GM23248 (cell line): ENCODE measurements at regions not wholly inside any gene's neighbourhood (a gene's known extent, or its start where the extent isn't known, plus 50 kb on each side); places are given as distances from the start of the nearest gene placed in this dataset.

ENCODE experiments used
- EZH2 ChIP-seq: fragments of 200-600 bp; sonication (generic); IDR thresholded peaks from 2 replicates; pipeline ENCODE4 v1.6.1; 2018; ENCODE audit warnings: antibody characterized with exemption, mild to moderate bottlenecking; ENCODE audit not compliant: insufficient read depth, poor library complexity, severe bottlenecking
- EZH2phosphoT487 ChIP-seq: fragments of 200-600 bp; sonication (generic); IDR thresholded peaks from 2 replicates; pipeline ENCODE4 v1.6.1; 2018; ENCODE audit warnings: antibody characterized with exemption, moderate library complexity, mild to moderate bottlenecking, low read depth; ENCODE audit not compliant: insufficient read depth

DNA sequence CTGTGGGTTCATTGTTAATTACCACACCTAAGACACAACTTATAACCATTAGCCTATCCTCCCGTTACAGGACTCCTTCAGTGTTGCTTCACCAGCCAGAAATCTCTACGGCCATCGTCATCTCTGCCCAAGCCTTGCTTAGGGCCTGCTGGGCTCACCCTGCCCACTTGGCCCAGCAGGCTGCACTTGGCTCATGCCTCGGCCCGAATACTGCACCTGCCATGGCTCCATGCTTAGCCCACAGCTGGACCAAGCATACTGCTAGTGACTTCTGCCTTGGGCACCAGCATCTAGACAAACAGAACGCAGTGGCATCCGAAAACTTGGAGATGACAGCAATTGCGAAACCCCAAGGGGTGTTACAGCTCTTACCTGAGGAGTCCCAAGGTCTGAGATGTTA lies 2336.0 kb upstream of the ACO1 start:
- TF ChIP-seq EZH2 (no peak), EZH2phosphoT487 (no peak)
